HepG2 (cell line): ENCODE measurements at regions not wholly inside any gene's neighbourhood (a gene's known extent, or its start where the extent isn't known, plus 50 kb on each side); places are given as distances from the start of the nearest gene placed in this dataset.
A peak's percentile ranks its signal among the peaks of the same experiment; 100 is the strongest.

Source experiments
- ATAC-seq: fragments of 200-7000 bp; cut with Tn5 transposase; 3 replicates; pipeline ENCODE4 v1.9.1; 2020; ENCODE audit warnings: mild to moderate bottlenecking, moderate library complexity
- BruUV-seq: library from RNA; stranded (reverse); fragments of 400-500 nt; replicated peaks from 2 replicates; lab custom pipeline; 2021; lab: Mats Ljungman, UMichigan
- CTCF ChIA-PET: fragments of 300-600 bp; formaldehyde crosslinking; extraction: SDS; loops from one replicate; lab custom pipeline; 2021; ENCODE audit warnings: low total read pairs, inconsistent platforms, low intra/inter-chr PET ratio; lab: Yijun Ruan, JAX
- POLR2A ChIA-PET: fragments of 350-600 bp; sonication (Branson Sonifier 250); formaldehyde crosslinking; loops from one replicate; lab custom pipeline; 2020; ENCODE audit warnings: antibody characterized with exemption, inconsistent platforms; lab: Yijun Ruan, JAX
- DNase-seq: peaks from one replicate; pipeline ENCODE4 v3.0.0-alpha.2; 2015; ENCODE audit warnings: low spot score
- FAIRE-seq: peaks from 3 replicates; lab custom pipeline; 2011; peaks lifted over from hg19 to GRCh38; lab: Jason Lieb, UNC
- H2AFZ ChIP-seq: one replicate; pipeline ENCODE4 v1.6.1; 2011; ENCODE audit warnings: low read length, inconsistent platforms
- H3K27ac ChIP-seq: fragments of 300-600 bp; 3 replicates; pipeline ENCODE4 v1.8.0; 2011; ENCODE audit warnings: mixed run types, mild to moderate bottlenecking, mixed read lengths, low read length, inconsistent platforms; ENCODE audit not compliant: insufficient read depth; ENCODE audit errors: extremely low read length
- H3K27me3 ChIP-seq, 2 experiments: fragments of 200-600 bp in 1 of 2; 2 replicates in 1 of 2; 3 replicates in 1 of 2; pipeline versions ENCODE4 v1.6.0 to v1.8.0; 2011; ENCODE audit warnings: low read length in 2 of 2, mild to moderate bottlenecking in 2 of 2, moderate library complexity in 2 of 2, inconsistent platforms in 1 of 2; ENCODE audit not compliant: insufficient read depth in 2 of 2, control insufficient read depth in 1 of 2
- H3K36me3 ChIP-seq, 2 experiments: fragments of 200-600 bp in 1 of 2; replicated peaks in 1 of 2; 2 replicates in 1 of 2; 3 replicates in 1 of 2; pipeline versions ENCODE4 v1.5.1 to v1.8.0; 2011; ENCODE audit warnings: low read length in 2 of 2, inconsistent platforms in 1 of 2; ENCODE audit not compliant: insufficient read depth in 2 of 2, control insufficient read depth in 1 of 2
- H3K4me1 ChIP-seq: 2 replicates; pipeline ENCODE4 v1.5.1; 2012; ENCODE audit warnings: low read length, inconsistent platforms; ENCODE audit not compliant: insufficient read depth
- H3K4me2 ChIP-seq: 2 replicates; pipeline ENCODE4 v1.6.0; 2011; ENCODE audit warnings: low read depth, low read length, inconsistent platforms
- H3K4me3 ChIP-seq, 3 experiments: fragments of 200-600 bp in 1 of 3; sonication (generic), shearing (Covaris generic) in 1 of 3; replicated peaks in 1 of 3; 2 replicates each; pipeline ENCODE4 v1.5.1; 2011 to 2016; ENCODE audit warnings: low read length in 3 of 3, inconsistent platforms in 2 of 3, low read depth in 2 of 3, mild to moderate bottlenecking in 2 of 3, control low read depth in 1 of 3, mixed read lengths in 1 of 3; ENCODE audit not compliant: insufficient read depth in 1 of 3
- H3K79me2 ChIP-seq: one replicate; pipeline ENCODE4 v1.6.1; 2011; ENCODE audit warnings: low read length, inconsistent platforms; ENCODE audit not compliant: insufficient read depth
- H3K9ac ChIP-seq: 2 replicates; pipeline ENCODE4 v1.6.0; 2011; ENCODE audit warnings: mild to moderate bottlenecking, low read depth, low read length, inconsistent platforms; ENCODE audit not compliant: insufficient read depth
- H3K9me3 ChIP-seq: 2 replicates; pipeline ENCODE4 v1.5.1; 2012; ENCODE audit warnings: mild to moderate bottlenecking, low read length
- H4K20me1 ChIP-seq: 2 replicates; pipeline ENCODE4 v1.6.0; 2011; ENCODE audit warnings: inconsistent platforms, mild to moderate bottlenecking, low read length, moderate library complexity; ENCODE audit not compliant: insufficient read depth
- AGO2 ChIP-seq: fragments of 200-400 bp; formaldehyde crosslinking; optimal IDR thresholded peaks from 2 replicates; pipeline ENCODE3; 2017; ENCODE audit warnings: mild to moderate bottlenecking, low read depth, low read length, moderate library complexity
- ATF7-NPFF ChIP-seq: sonication (generic); formaldehyde crosslinking; IDR thresholded peaks from 2 replicates; pipeline ENCODE4 v1.8.1; 2023; ENCODE audit warnings: mild to moderate bottlenecking, low read depth, missing genetic modification reagents, moderate library complexity
- MBD4 ChIP-seq: IDR thresholded peaks from 2 replicates; pipeline ENCODE4 v1.6.1; 2012; ENCODE audit warnings: low read length, inconsistent platforms, borderline replicate concordance
- MTF2 ChIP-seq: sonication (generic); formaldehyde crosslinking; IDR thresholded peaks from 2 replicates; pipeline ENCODE4 v1.5.0; 2020; ENCODE audit warnings: missing genetic modification reagents, borderline replicate concordance
- NONO ChIP-seq, 2 experiments: fragments of 450-650 bp in 1 of 2; sonication (generic) in 1 of 2; formaldehyde crosslinking in 1 of 2; IDR thresholded peaks in 1 of 2; conservative IDR thresholded peaks in 1 of 2; 2 replicates each; pipeline versions ENCODE4 v1.6.1 to v1.8.0; 2017 to 2022; ENCODE audit warnings: mild to moderate bottlenecking in 1 of 2, missing genetic modification reagents in 1 of 2, moderate library complexity in 1 of 2
- PHF8 ChIP-seq: sonication (generic); formaldehyde crosslinking; IDR thresholded peaks from 2 replicates; pipeline ENCODE4 v1.5.0; 2020; ENCODE audit warnings: missing genetic modification reagents
- ZBED4 ChIP-seq: sonication (generic); formaldehyde crosslinking; IDR thresholded peaks from 2 replicates; pipeline ENCODE4 v1.4.0; 2020; ENCODE audit warnings: missing genetic modification reagents, borderline replicate concordance
- ZNF292 ChIP-seq: sonication (generic); formaldehyde crosslinking; IDR thresholded peaks from 2 replicates; pipeline ENCODE4 v1.8.1; 2022; ENCODE audit warnings: mild to moderate bottlenecking, low read depth, missing genetic modification reagents, borderline replicate concordance
- ZNF431 ChIP-seq: sonication (generic); formaldehyde crosslinking; IDR thresholded peaks from 2 replicates; pipeline ENCODE4 v1.9.0; 2022; ENCODE audit warnings: missing genetic modification reagents, low read depth, mild to moderate bottlenecking, borderline replicate concordance
- ZNF510 ChIP-seq: sonication (generic); formaldehyde crosslinking; IDR thresholded peaks from 2 replicates; pipeline ENCODE4 v1.4.0; 2020; ENCODE audit warnings: low read depth, mild to moderate bottlenecking, missing genetic modification reagents
- ZNF629 ChIP-seq: sonication (generic); formaldehyde crosslinking; conservative IDR thresholded peaks from 2 replicates; pipeline ENCODE4 v1.5.0; 2020; ENCODE audit warnings: missing genetic modification reagents
- ZNF672 ChIP-seq: sonication (generic); formaldehyde crosslinking; IDR thresholded peaks from 2 replicates; pipeline ENCODE4 v1.8.1; 2022; ENCODE audit warnings: missing genetic modification reagents
- ZSCAN31 ChIP-seq: sonication (generic); formaldehyde crosslinking; IDR thresholded peaks from 2 replicates; pipeline ENCODE4 v1.5.0; 2020; ENCODE audit warnings: low read depth, mild to moderate bottlenecking, missing genetic modification reagents
- WGBS: methylation state at CpG from one replicate; pipeline ENCODE4 v1.1.6; 2017; ENCODE audit warnings: low lambda C conversion rate; 5-methylcytosine and 5-hydroxymethylcytosine counted together
- in situ Hi-C: cut with HindIII; loops from 2 replicates; pipeline ENCODE4 v1.10.0; 2017; ENCODE audit warnings: low pct_unique_long_range_greater_than_20kb; ENCODE audit not compliant: extremely low pct_ligation_motif_present
- intact Hi-C: fragments of 100-400 bp; cut with micrococcal nuclease; formaldehyde crosslinking; loops from one replicate; pipeline ENCODE4 v1.10.0; 2022; ENCODE audit not compliant: unreplicated experiment

- ATAC-seq (no peak), DNase-seq (no peak), FAIRE-seq (no peak)
- H3K27ac ChIP-seq, result no peak overlapping the region
- H3K9me3 ChIP-seq, result no peaks in the 10 kb centered on the region
- intact Hi-C loops, result no loop called here
- H3K4me2 ChIP-seq, result no peak overlapping the region
- no peak overlapping the region for H3K4me3 ChIP-seq
- no peaks in the 10 kb centered on the region for H3K36me3 ChIP-seq
- no peaks in the 10 kb centered on the region for H4K20me1 ChIP-seq
- H3K9ac ChIP-seq, result no peak overlapping the region
- in situ Hi-C loops, result no loop called here
- H2AFZ ChIP-seq, result no peak overlapping the region
- BruUV-seq, result no TSS peak
- no peaks in the 10 kb centered on the region for H3K79me2 ChIP-seq
- TF ChIP-seq ZSCAN31 (no peak), ZNF629 (peak; percentile 61), ZNF672 (CRISPR knock-in tag) (no peak)
- peaks cover 0 to 10% of the 10 kb centered on the region in 2 experiments; a peak in 1 of 5 replicates for H3K27me3 ChIP-seq
- no peaks in the 10 kb centered on the region for H3K4me1 ChIP-seq
- WGBS, result 5% methylated on average over 2 of the region's 2 CpGs
- ChIA-PET POLR2A (no interaction called here), CTCF (no interaction called here)
These were observed 291.3 kb upstream of the MSX2 start for GRCh38 chr5:174433098-174433497.

- peaks cover 0 to 5% of the 10 kb centered on the region in 2 experiments; a peak in 1 of 5 replicates for H3K27me3 ChIP-seq
- H3K4me2 ChIP-seq, result no peak overlapping the region
- no peak overlapping the region for H3K27ac ChIP-seq
- ChIA-PET CTCF (no interaction called here), POLR2A (no interaction called here)
- intact Hi-C loops (no loop called here), in situ Hi-C loops (no loop called here)
- H2AFZ ChIP-seq, result no peak overlapping the region
- FAIRE-seq (no peak), ATAC-seq (no peak), DNase-seq (no peak)
- WGBS, result 20% methylated on average over 1 of the region's 4 CpGs
- no TSS peak for BruUV-seq
- TF ChIP-seq MBD4 (no peak), ZBED4 (no peak), PHF8 (CRISPR knock-in tag) (no peak), AGO2 (no peak), MTF2 (no peak), NONO (IDR thresholded peaks at IDR 0.05) (no peak), NONO (CRISPR knock-in tag; conservative IDR thresholded peaks at IDR 0.05) (no peak), ZNF292 (CRISPR knock-in tag) (no peak), ZNF431 (CRISPR knock-in tag) (no peak), ZNF510 (CRISPR knock-in tag) (no peak), ATF7-NPFF (CRISPR knock-in tag) (no peak)
- no peaks in the 10 kb centered on the region for H3K79me2 ChIP-seq
- H3K4me3 ChIP-seq, result no peak overlapping the region
- H3K9me3 ChIP-seq, result no peaks in the 10 kb centered on the region
- no peaks in the 10 kb centered on the region for H3K36me3 ChIP-seq
- no peaks in the 10 kb centered on the region for H3K4me1 ChIP-seq
- H3K9ac ChIP-seq, result no peak overlapping the region
- no peaks in the 10 kb centered on the region for H4K20me1 ChIP-seq
These were observed 287.6 kb upstream of the MSX2 start for GRCh38 chr5:174436750-174437149.
